HepG2 (cell line): ENCODE measurements at regions not wholly inside any gene's neighbourhood (a gene's known extent, or its start where the extent isn't known, plus 50 kb on each side); places are given as distances from the start of the nearest gene placed in this dataset.

Experiments used
- ATAC-seq: fragments of 200-7000 bp; cut with Tn5 transposase; 3 replicates; pipeline ENCODE4 v1.9.1; 2020; ENCODE audit warnings: mild to moderate bottlenecking, moderate library complexity
- BruUV-seq: library from RNA; stranded (reverse); fragments of 400-500 nt; replicated peaks from 2 replicates; lab custom pipeline; 2021; lab: Mats Ljungman, UMichigan
- CTCF ChIA-PET: fragments of 300-600 bp; formaldehyde crosslinking; extraction: SDS; loops from one replicate; lab custom pipeline; 2021; ENCODE audit warnings: low total read pairs, inconsistent platforms, low intra/inter-chr PET ratio; lab: Yijun Ruan, JAX
- POLR2A ChIA-PET: fragments of 350-600 bp; sonication (Branson Sonifier 250); formaldehyde crosslinking; loops from one replicate; lab custom pipeline; 2020; ENCODE audit warnings: antibody characterized with exemption, inconsistent platforms; lab: Yijun Ruan, JAX
- DNase-seq: peaks from one replicate; pipeline ENCODE4 v3.0.0-alpha.2; 2015; ENCODE audit warnings: low spot score
- FAIRE-seq: peaks from 3 replicates; lab custom pipeline; 2011; peaks lifted over from hg19 to GRCh38; lab: Jason Lieb, UNC
- H2AFZ ChIP-seq: one replicate; pipeline ENCODE4 v1.6.1; 2011; ENCODE audit warnings: low read length, inconsistent platforms
- H3K27ac ChIP-seq: fragments of 300-600 bp; 3 replicates; pipeline ENCODE4 v1.8.0; 2011; ENCODE audit warnings: mixed run types, mild to moderate bottlenecking, mixed read lengths, low read length, inconsistent platforms; ENCODE audit not compliant: insufficient read depth; ENCODE audit errors: extremely low read length
- H3K27me3 ChIP-seq, 2 experiments: fragments of 200-600 bp in 1 of 2; 2 replicates in 1 of 2; 3 replicates in 1 of 2; pipeline versions ENCODE4 v1.6.0 to v1.8.0; 2011; ENCODE audit warnings: low read length in 2 of 2, mild to moderate bottlenecking in 2 of 2, moderate library complexity in 2 of 2, inconsistent platforms in 1 of 2; ENCODE audit not compliant: insufficient read depth in 2 of 2, control insufficient read depth in 1 of 2
- H3K36me3 ChIP-seq, 2 experiments: fragments of 200-600 bp in 1 of 2; replicated peaks in 1 of 2; 2 replicates in 1 of 2; 3 replicates in 1 of 2; pipeline versions ENCODE4 v1.5.1 to v1.8.0; 2011; ENCODE audit warnings: low read length in 2 of 2, inconsistent platforms in 1 of 2; ENCODE audit not compliant: insufficient read depth in 2 of 2, control insufficient read depth in 1 of 2
- H3K4me1 ChIP-seq: 2 replicates; pipeline ENCODE4 v1.5.1; 2012; ENCODE audit warnings: low read length, inconsistent platforms; ENCODE audit not compliant: insufficient read depth
- H3K4me2 ChIP-seq: 2 replicates; pipeline ENCODE4 v1.6.0; 2011; ENCODE audit warnings: low read depth, low read length, inconsistent platforms
- H3K4me3 ChIP-seq, 3 experiments: fragments of 200-600 bp in 1 of 3; sonication (generic), shearing (Covaris generic) in 1 of 3; replicated peaks in 1 of 3; 2 replicates each; pipeline ENCODE4 v1.5.1; 2011 to 2016; ENCODE audit warnings: low read length in 3 of 3, inconsistent platforms in 2 of 3, low read depth in 2 of 3, mild to moderate bottlenecking in 2 of 3, control low read depth in 1 of 3, mixed read lengths in 1 of 3; ENCODE audit not compliant: insufficient read depth in 1 of 3
- H3K79me2 ChIP-seq: one replicate; pipeline ENCODE4 v1.6.1; 2011; ENCODE audit warnings: low read length, inconsistent platforms; ENCODE audit not compliant: insufficient read depth
- H3K9ac ChIP-seq: 2 replicates; pipeline ENCODE4 v1.6.0; 2011; ENCODE audit warnings: mild to moderate bottlenecking, low read depth, low read length, inconsistent platforms; ENCODE audit not compliant: insufficient read depth
- H3K9me3 ChIP-seq: 2 replicates; pipeline ENCODE4 v1.5.1; 2012; ENCODE audit warnings: mild to moderate bottlenecking, low read length
- H4K20me1 ChIP-seq: 2 replicates; pipeline ENCODE4 v1.6.0; 2011; ENCODE audit warnings: inconsistent platforms, mild to moderate bottlenecking, low read length, moderate library complexity; ENCODE audit not compliant: insufficient read depth
- BCL6 ChIP-seq: IDR thresholded peaks from 2 replicates; pipeline ENCODE4 v1.6.1; 2016; ENCODE audit warnings: missing genetic modification reagents, missing compliant biosample characterization
- GMEB1 ChIP-seq: sonication (generic); formaldehyde crosslinking; IDR thresholded peaks from 2 replicates; pipeline ENCODE4 v1.5.1; 2020; ENCODE audit warnings: missing genetic modification reagents, mild to moderate bottlenecking, borderline replicate concordance
- HOXA5 ChIP-seq: sonication (generic); formaldehyde crosslinking; IDR thresholded peaks from 2 replicates; pipeline ENCODE4 v1.4.0; 2020; ENCODE audit warnings: missing genetic modification reagents
- MED8 ChIP-seq: sonication (generic); formaldehyde crosslinking; IDR thresholded peaks from 2 replicates; pipeline ENCODE4 v1.8.1; 2023; ENCODE audit warnings: mild to moderate bottlenecking, missing genetic modification reagents; ENCODE audit not compliant: insufficient replicate concordance
- MYPOP ChIP-seq: sonication (generic); formaldehyde crosslinking; IDR thresholded peaks from 2 replicates; pipeline ENCODE4 v1.8.1; 2023; ENCODE audit warnings: mild to moderate bottlenecking, moderate library complexity, missing genetic modification reagents
- NBN ChIP-seq: fragments of 450-650 bp; conservative IDR thresholded peaks from 2 replicates; pipeline ENCODE4 v1.6.1; 2017
- NFE2 ChIP-seq: sonication (generic); formaldehyde crosslinking; IDR thresholded peaks from 2 replicates; pipeline ENCODE4 v1.4.0; 2020; ENCODE audit warnings: missing genetic modification reagents
- NFIB ChIP-seq: sonication (generic); formaldehyde crosslinking; IDR thresholded peaks from 2 replicates; pipeline ENCODE4 v1.9.0; 2021; ENCODE audit warnings: missing genetic modification reagents, mild to moderate bottlenecking, borderline replicate concordance
- NR2F6 ChIP-seq, 2 experiments: IDR thresholded peaks; 2 replicates each; pipeline ENCODE4 v1.6.1; 2016; ENCODE audit warnings: antibody characterized with exemption in 1 of 2, mild to moderate bottlenecking in 1 of 2
- SOX5 ChIP-seq: IDR thresholded peaks from 2 replicates; pipeline ENCODE4 v1.6.1; 2016; ENCODE audit warnings: borderline replicate concordance
- STAG1 ChIP-seq: sonication (generic); formaldehyde crosslinking; IDR thresholded peaks from 2 replicates; pipeline ENCODE4 v1.4.0; 2020; ENCODE audit warnings: missing genetic modification reagents
- ZNF12 ChIP-seq: sonication (generic); formaldehyde crosslinking; IDR thresholded peaks from 2 replicates; pipeline ENCODE4 v1.5.0; 2020; ENCODE audit warnings: missing genetic modification reagents
- ZNF460 ChIP-seq: sonication (generic); formaldehyde crosslinking; IDR thresholded peaks from 2 replicates; pipeline ENCODE4 v1.5.1; 2020; ENCODE audit warnings: missing genetic modification reagents, mild to moderate bottlenecking, borderline replicate concordance
- ZNF558 ChIP-seq: sonication (generic); formaldehyde crosslinking; IDR thresholded peaks from 2 replicates; pipeline ENCODE4 v1.9.0; 2022; ENCODE audit warnings: mild to moderate bottlenecking, missing genetic modification reagents, borderline replicate concordance
- ZSCAN31 ChIP-seq: sonication (generic); formaldehyde crosslinking; IDR thresholded peaks from 2 replicates; pipeline ENCODE4 v1.5.0; 2020; ENCODE audit warnings: low read depth, mild to moderate bottlenecking, missing genetic modification reagents
- whole genome bisulfite sequencing: methylation state at CpG from one replicate; pipeline ENCODE4 v1.1.6; 2017; ENCODE audit warnings: low lambda C conversion rate; 5-methylcytosine and 5-hydroxymethylcytosine counted together
- in situ Hi-C: cut with HindIII; loops from 2 replicates; pipeline ENCODE4 v1.10.0; 2017; ENCODE audit warnings: low pct_unique_long_range_greater_than_20kb; ENCODE audit not compliant: extremely low pct_ligation_motif_present
- intact Hi-C: fragments of 100-400 bp; cut with micrococcal nuclease; formaldehyde crosslinking; loops from one replicate; pipeline ENCODE4 v1.10.0; 2022; ENCODE audit not compliant: unreplicated experiment
- TF ChIP-seq, protein P1 (sequence below): sonication (generic); formaldehyde crosslinking; IDR thresholded peaks from 2 replicates; pipeline ENCODE4 v1.9.0; 2021; ENCODE audit warnings: missing genetic modification reagents, mild to moderate bottlenecking, borderline replicate concordance

- Histone ChIP-seq H3K27ac (no peak overlapping the region), H4K20me1 (no peaks in the 10 kb centered on the region), H3K9me3 (no peaks in the 10 kb centered on the region), H3K79me2 (no peaks in the 10 kb centered on the region), H3K4me2 (no peak overlapping the region), H2AFZ (no peak overlapping the region), H3K4me1 (peaks cover 39% of the 10 kb centered on the region), H3K27me3 (no peaks in the 10 kb centered on the region), H3K9ac (no peak overlapping the region), H3K4me3 (no peak overlapping the region), H3K36me3 (no peaks in the 10 kb centered on the region)
- no peak for DNase-seq
- no peak for ATAC-seq
- 92% methylated on average over 4 of the region's 4 CpGs for WGBS
- intact Hi-C loops (no loop called here), in situ Hi-C loops (no loop called here)
- no peak for FAIRE-seq
- CTCF ChIA-PET = no interaction called here
- POLR2A ChIA-PET = no interaction called here
- BruUV-seq = no TSS peak
- TF ChIP-seq STAG1 = no peak
- no peak for TF ChIP-seq BCL6 (CRISPR knock-in tag)
- TF ChIP-seq ZSCAN31 (CRISPR knock-in tag) = no peak
- TF ChIP-seq NR2F6 (IDR thresholded peaks at IDR 0.05) = no peak
- no peak for TF ChIP-seq NR2F6 (CRISPR knock-in tag; IDR thresholded peaks at IDR 0.05)
- TF ChIP-seq MYPOP (CRISPR knock-in tag) = no peak
- TF ChIP-seq MED8 (CRISPR knock-in tag) = no peak
- no peak for TF ChIP-seq NFIB (CRISPR knock-in tag)
- TF ChIP-seq NFE2 (CRISPR knock-in tag) = no peak
- no peak for TF ChIP-seq GMEB1 (CRISPR knock-in tag)
- no peak for TF ChIP-seq NBN
- no peak for TF ChIP-seq ZNF460 (CRISPR knock-in tag)
- TF ChIP-seq ZNF12 (CRISPR knock-in tag) = no peak
- no peak for TF ChIP-seq ZNF558 (CRISPR knock-in tag)
- TF ChIP-seq, protein P1, sequence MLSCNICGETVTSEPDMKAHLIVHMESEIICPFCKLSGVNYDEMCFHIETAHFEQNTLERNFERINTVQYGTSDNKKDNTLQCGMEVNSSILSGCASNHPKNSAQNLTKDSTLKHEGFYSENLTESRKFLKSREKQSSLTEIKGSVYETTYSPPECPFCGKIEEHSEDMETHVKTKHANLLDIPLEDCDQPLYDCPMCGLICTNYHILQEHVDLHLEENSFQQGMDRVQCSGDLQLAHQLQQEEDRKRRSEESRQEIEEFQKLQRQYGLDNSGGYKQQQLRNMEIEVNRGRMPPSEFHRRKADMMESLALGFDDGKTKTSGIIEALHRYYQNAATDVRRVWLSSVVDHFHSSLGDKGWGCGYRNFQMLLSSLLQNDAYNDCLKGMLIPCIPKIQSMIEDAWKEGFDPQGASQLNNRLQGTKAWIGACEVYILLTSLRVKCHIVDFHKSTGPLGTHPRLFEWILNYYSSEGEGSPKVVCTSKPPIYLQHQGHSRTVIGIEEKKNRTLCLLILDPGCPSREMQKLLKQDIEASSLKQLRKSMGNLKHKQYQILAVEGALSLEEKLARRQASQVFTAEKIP (CRISPR knock-in tag) = no peak
- no peak for TF ChIP-seq HOXA5 (CRISPR knock-in tag)
- TF ChIP-seq SOX5 (CRISPR knock-in tag) = no peak
- TF ChIP-seq, all 625 proteins: peak for 0
These were observed 52.6 kb upstream of the TGFBR2 start for GRCh38 chr3:30553641-30554316.
